ENCODE measurements at regions not wholly inside any gene's neighbourhood (a gene's known extent, or its start where the extent isn't known, plus 50 kb on each side); places are given as distances from the start of the nearest gene placed in this dataset.

- H3K27me3 ChIP-seq (replicated peaks; ENCODE audit: control insufficient read depth, insufficient read depth, low read length): peaks cover 10% of the 10 kb centered on the region
- DNase-seq (ENCODE audit: low read depth): no peak
- no peak overlapping the region for H3K4me3 ChIP-seq (ENCODE audit: low read length)
- no peaks in the 10 kb centered on the region for H3K9me3 ChIP-seq (ENCODE audit: control insufficient read depth, low read length)
- H3K36me3 ChIP-seq (ENCODE audit: control insufficient read depth, insufficient read depth, low read length, severe bottlenecking): no peaks in the 10 kb centered on the region
- no peaks in the 10 kb centered on the region for H3K4me1 ChIP-seq (ENCODE audit: control insufficient read depth, insufficient read depth, low read length)
- no peak overlapping the region for H3K9ac ChIP-seq (ENCODE audit: low read length)
These were observed 214.2 kb upstream of the GHITM start for GRCh38 chr10:83925133-83925532.

DNA sequence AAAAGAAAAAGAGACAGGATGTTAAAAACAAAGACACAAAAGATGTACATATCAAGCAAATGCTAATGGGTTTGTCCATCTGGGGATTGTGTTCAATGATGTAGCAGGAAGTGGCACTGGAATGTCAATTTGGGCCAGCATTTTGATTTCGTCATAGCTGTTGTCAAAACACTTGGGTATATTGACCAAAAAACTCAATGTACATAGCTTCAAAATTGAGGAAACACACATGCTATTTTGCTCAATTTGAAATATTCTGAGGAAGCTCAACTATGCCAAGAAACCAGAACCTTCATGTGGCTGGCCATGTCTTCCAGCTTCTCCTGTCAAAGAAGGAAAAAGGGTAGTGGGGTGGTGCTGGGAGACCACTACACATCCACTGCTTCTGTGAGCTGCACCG is 212.7 kb upstream of the GHITM start:
- H3K9me3 ChIP-seq (ENCODE audit: control insufficient read depth, low read length): no peaks in the 10 kb centered on the region
- no peak overlapping the region for H3K4me3 ChIP-seq (ENCODE audit: low read length)
- H3K9ac ChIP-seq (ENCODE audit: low read length): no peak overlapping the region
- peaks cover 10% of the 10 kb centered on the region for H3K27me3 ChIP-seq (replicated peaks; ENCODE audit: control insufficient read depth, insufficient read depth, low read length)
- no peak for DNase-seq (ENCODE audit: low read depth)
- no peaks in the 10 kb centered on the region for H3K4me1 ChIP-seq (ENCODE audit: control insufficient read depth, insufficient read depth, low read length)
- no peaks in the 10 kb centered on the region for H3K36me3 ChIP-seq (ENCODE audit: control insufficient read depth, insufficient read depth, low read length, severe bottlenecking)

- H3K9me3 ChIP-seq (ENCODE audit: control insufficient read depth, low read length): no peaks in the 10 kb centered on the region
- DNase-seq (ENCODE audit: low read depth): no peak
- H3K4me1 ChIP-seq (ENCODE audit: control insufficient read depth, insufficient read depth, low read length): no peaks in the 10 kb centered on the region
- H3K9ac ChIP-seq (ENCODE audit: low read length): no peak overlapping the region
- peaks cover 10% of the 10 kb centered on the region for H3K27me3 ChIP-seq (replicated peaks; ENCODE audit: control insufficient read depth, insufficient read depth, low read length)
- no peaks in the 10 kb centered on the region for H3K36me3 ChIP-seq (ENCODE audit: control insufficient read depth, insufficient read depth, low read length, severe bottlenecking)
- no peak overlapping the region for H3K4me3 ChIP-seq (ENCODE audit: low read length)
These were observed 212.1 kb upstream of the GHITM start for GRCh38 chr10:83927166-83927565.

- no peak overlapping the region for H3K9ac ChIP-seq (ENCODE audit: low read length)
- no peaks in the 10 kb centered on the region for H3K4me1 ChIP-seq (ENCODE audit: control insufficient read depth, insufficient read depth, low read length)
- no peaks in the 10 kb centered on the region for H3K36me3 ChIP-seq (ENCODE audit: control insufficient read depth, insufficient read depth, low read length, severe bottlenecking)
- H3K9me3 ChIP-seq (ENCODE audit: control insufficient read depth, low read length): no peaks in the 10 kb centered on the region
- H3K27me3 ChIP-seq (replicated peaks; ENCODE audit: control insufficient read depth, insufficient read depth, low read length): peaks cover 10% of the 10 kb centered on the region
- H3K4me3 ChIP-seq (ENCODE audit: low read length): no peak overlapping the region
- DNase-seq (ENCODE audit: low read depth): no peak
These were observed 209.9 kb upstream of the GHITM start for GRCh38 chr10:83929399-83929798.

DNA sequence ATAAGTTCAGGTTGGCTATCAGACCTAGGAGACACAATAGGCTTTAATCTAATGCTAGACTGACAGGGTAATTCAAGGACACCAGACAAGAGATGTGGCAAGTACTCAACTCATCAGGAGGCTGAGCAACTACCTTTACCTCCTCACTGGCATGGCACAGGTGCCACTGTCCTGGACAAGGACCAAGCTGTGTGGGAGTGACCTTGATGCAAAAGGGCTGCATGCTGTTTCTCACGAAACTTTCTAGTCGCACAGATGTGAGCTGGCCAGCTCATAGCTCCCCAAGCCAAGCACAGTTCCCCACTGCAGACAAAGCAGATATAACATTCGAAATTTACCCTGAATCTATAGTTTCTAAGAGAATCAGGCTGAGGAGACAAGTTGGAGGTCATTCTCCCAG is 207.6 kb upstream of the GHITM start:
- H3K4me1 ChIP-seq (ENCODE audit: control insufficient read depth, insufficient read depth, low read length): no peaks in the 10 kb centered on the region
- H3K27me3 ChIP-seq (replicated peaks; ENCODE audit: control insufficient read depth, insufficient read depth, low read length): peaks cover 9% of the 10 kb centered on the region
- no peaks in the 10 kb centered on the region for H3K9me3 ChIP-seq (ENCODE audit: control insufficient read depth, low read length)
- no peak for DNase-seq (ENCODE audit: low read depth)
- no peak overlapping the region for H3K9ac ChIP-seq (ENCODE audit: low read length)
- no peaks in the 10 kb centered on the region for H3K36me3 ChIP-seq (ENCODE audit: control insufficient read depth, insufficient read depth, low read length, severe bottlenecking)
- H3K4me3 ChIP-seq (ENCODE audit: low read length): no peak overlapping the region

DNA sequence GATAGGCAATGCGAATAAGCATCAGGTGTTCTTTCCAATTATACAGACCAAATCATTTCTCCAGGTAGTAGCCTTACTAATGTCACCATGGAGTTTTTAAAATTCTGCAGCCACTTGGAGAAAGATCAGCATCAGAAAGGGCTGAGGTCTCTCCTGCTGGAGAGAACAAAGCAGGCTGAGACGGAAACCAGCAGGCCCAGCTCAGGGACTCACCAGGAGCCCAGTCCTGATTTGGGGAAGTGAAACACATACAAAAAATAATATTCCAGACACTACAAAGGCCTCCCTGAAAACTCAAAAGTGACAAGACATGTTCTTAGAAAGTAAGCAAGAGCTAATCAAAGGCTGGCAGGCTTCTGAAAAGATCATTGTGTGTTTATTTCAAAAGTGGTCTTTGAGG is 207.1 kb upstream of the GHITM start:
- Histone ChIP-seq H3K4me3 (ENCODE audit: low read length) (no peak overlapping the region), H3K9ac (ENCODE audit: low read length) (no peak overlapping the region), H3K27me3 (replicated peaks; ENCODE audit: control insufficient read depth, insufficient read depth, low read length) (peaks cover 9% of the 10 kb centered on the region), H3K4me1 (ENCODE audit: control insufficient read depth, insufficient read depth, low read length) (no peaks in the 10 kb centered on the region), H3K36me3 (ENCODE audit: control insufficient read depth, insufficient read depth, low read length, severe bottlenecking) (no peaks in the 10 kb centered on the region), H3K9me3 (ENCODE audit: control insufficient read depth, low read length) (no peaks in the 10 kb centered on the region)
- no peak for DNase-seq (ENCODE audit: low read depth)

DNA sequence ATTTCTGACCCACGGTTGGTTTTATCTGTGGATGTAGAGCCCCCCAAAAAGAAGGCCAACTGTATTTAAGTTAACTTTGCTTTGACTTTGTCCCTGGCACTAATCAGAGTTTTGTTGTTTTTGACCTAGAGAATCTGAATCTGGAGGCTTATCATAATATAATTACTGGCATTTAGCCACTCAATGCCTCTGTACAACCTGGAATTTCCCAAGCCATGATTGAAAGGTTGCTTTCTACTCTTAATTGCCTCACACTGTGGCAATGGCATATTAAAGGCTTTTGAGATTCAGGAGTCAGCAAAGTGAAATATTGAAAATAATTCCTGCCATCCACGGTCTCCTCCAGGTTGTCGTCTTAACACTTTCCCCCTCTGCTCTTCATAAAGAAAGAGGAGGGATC is 205.2 kb upstream of the GHITM start:
- DNase-seq (ENCODE audit: low read depth): no peak
- Histone ChIP-seq H3K9ac (ENCODE audit: low read length) (no peak overlapping the region), H3K36me3 (ENCODE audit: control insufficient read depth, insufficient read depth, low read length, severe bottlenecking) (no peaks in the 10 kb centered on the region), H3K4me1 (ENCODE audit: control insufficient read depth, insufficient read depth, low read length) (no peaks in the 10 kb centered on the region), H3K9me3 (ENCODE audit: control insufficient read depth, low read length) (no peaks in the 10 kb centered on the region), H3K4me3 (ENCODE audit: low read length) (no peak overlapping the region), H3K27me3 (replicated peaks; ENCODE audit: control insufficient read depth, insufficient read depth, low read length) (peaks cover 4% of the 10 kb centered on the region)

- no peak for DNase-seq (ENCODE audit: low read depth)
- no peaks in the 10 kb centered on the region for H3K9me3 ChIP-seq (ENCODE audit: control insufficient read depth, low read length)
- no peaks in the 10 kb centered on the region for H3K4me1 ChIP-seq (ENCODE audit: control insufficient read depth, insufficient read depth, low read length)
- H3K9ac ChIP-seq (ENCODE audit: low read length): no peak overlapping the region
- no peak overlapping the region for H3K4me3 ChIP-seq (ENCODE audit: low read length)
- H3K36me3 ChIP-seq (ENCODE audit: control insufficient read depth, insufficient read depth, low read length, severe bottlenecking): no peaks in the 10 kb centered on the region
- peaks cover 4% of the 10 kb centered on the region for H3K27me3 ChIP-seq (replicated peaks; ENCODE audit: control insufficient read depth, insufficient read depth, low read length)
These were observed 204.5 kb upstream of the GHITM start for GRCh38 chr10:83934641-83935338.

DNA sequence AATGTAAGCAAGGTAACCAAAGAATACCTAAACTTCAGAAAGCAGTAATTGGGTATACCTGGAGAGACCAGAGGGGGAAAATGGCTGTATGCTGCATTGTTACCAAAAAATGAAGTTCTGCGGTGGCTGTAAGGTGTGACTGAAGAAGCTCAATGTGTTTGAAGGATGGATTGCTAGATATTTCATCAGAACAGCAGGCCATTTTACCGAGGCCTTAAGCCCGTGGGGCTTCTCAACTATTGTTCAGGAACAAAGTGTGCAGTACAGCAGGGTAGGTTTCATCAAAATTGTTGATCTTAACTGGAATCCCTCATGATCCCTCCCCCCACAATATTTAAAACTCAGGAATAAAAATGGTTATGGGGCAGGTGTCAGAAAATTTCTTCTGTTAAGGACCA is 204.0 kb upstream of the GHITM start:
- Histone ChIP-seq H3K4me1 (ENCODE audit: control insufficient read depth, insufficient read depth, low read length) (no peaks in the 10 kb centered on the region), H3K9me3 (ENCODE audit: control insufficient read depth, low read length) (no peaks in the 10 kb centered on the region), H3K36me3 (ENCODE audit: control insufficient read depth, insufficient read depth, low read length, severe bottlenecking) (no peaks in the 10 kb centered on the region), H3K27me3 (replicated peaks; ENCODE audit: control insufficient read depth, insufficient read depth, low read length) (peaks cover 4% of the 10 kb centered on the region), H3K9ac (ENCODE audit: low read length) (no peak overlapping the region), H3K4me3 (ENCODE audit: low read length) (no peak overlapping the region)
- DNase-seq (ENCODE audit: low read depth): no peak

DNA sequence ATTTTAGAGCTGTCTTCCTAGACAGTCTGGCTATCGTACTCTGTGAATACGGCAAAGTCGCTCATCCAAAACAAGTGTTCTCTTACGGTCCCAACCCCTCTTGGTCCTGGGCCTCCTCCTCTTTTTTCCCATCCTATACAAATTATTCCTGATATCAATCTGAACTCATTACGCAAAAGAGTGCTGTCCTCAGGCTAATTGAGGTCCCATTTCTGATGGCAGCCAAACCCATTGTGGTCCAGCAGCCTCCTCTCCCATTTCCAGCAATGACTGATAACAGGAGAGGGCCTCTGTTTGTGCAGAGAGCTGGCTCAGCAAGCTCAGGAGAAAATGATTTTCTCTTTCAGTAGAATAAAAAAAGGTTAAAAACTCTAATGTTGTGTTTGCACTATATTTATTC is 203.4 kb upstream of the GHITM start:
- H3K9me3 ChIP-seq (ENCODE audit: control insufficient read depth, low read length): no peaks in the 10 kb centered on the region
- no peaks in the 10 kb centered on the region for H3K36me3 ChIP-seq (ENCODE audit: control insufficient read depth, insufficient read depth, low read length, severe bottlenecking)
- H3K27me3 ChIP-seq (replicated peaks; ENCODE audit: control insufficient read depth, insufficient read depth, low read length): peaks cover 4% of the 10 kb centered on the region
- no peak for DNase-seq (ENCODE audit: low read depth)
- H3K9ac ChIP-seq (ENCODE audit: low read length): no peak overlapping the region
- H3K4me1 ChIP-seq (ENCODE audit: control insufficient read depth, insufficient read depth, low read length): no peaks in the 10 kb centered on the region
- H3K4me3 ChIP-seq (ENCODE audit: low read length): no peak overlapping the region

DNA sequence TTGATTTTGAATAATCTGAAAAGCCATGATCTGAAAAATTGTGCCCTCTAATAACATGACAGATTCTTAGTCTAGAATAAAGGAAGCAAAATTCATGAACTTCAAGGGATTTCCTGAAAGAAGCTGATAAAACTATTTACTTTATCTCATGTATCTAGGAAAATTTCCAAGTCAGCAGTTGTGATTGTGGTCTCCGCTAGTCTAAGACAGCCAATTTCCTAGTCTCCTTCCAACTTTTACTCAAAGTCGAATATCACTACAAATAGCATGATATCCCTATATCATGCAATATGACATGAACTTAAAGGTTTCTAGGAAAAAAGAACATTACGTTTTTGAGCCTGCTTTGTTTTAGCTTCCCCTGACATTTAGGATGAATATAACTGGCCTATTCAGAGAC is 202.1 kb upstream of the GHITM start:
- Histone ChIP-seq H3K9me3 (ENCODE audit: control insufficient read depth, low read length) (no peaks in the 10 kb centered on the region), H3K4me1 (ENCODE audit: control insufficient read depth, insufficient read depth, low read length) (no peaks in the 10 kb centered on the region), H3K36me3 (ENCODE audit: control insufficient read depth, insufficient read depth, low read length, severe bottlenecking) (no peaks in the 10 kb centered on the region), H3K4me3 (ENCODE audit: low read length) (no peak overlapping the region), H3K27me3 (replicated peaks; ENCODE audit: control insufficient read depth, insufficient read depth, low read length) (peaks cover 4% of the 10 kb centered on the region), H3K9ac (ENCODE audit: low read length) (no peak overlapping the region)
- DNase-seq (ENCODE audit: low read depth): no peak

DNA sequence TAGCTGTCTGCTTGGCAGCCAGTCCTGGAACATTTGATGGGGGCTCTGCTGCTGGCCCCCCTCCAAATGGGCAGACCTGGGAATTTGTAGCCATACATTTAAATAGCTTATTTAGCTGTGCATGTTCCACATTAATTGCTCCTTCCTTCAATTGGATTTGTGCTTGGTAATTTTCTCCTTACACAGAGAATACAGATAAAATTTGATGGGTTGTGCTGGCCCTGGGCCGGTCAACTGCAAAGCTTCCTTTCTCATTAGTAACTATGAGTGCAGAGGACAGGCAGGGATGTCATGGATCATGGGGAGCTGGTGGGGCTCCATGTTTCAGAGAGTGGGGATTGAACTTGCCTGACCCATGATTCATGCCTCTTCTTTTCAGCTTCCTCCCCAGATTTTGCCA is 201.5 kb upstream of the GHITM start:
- Histone ChIP-seq H3K36me3 (ENCODE audit: control insufficient read depth, insufficient read depth, low read length, severe bottlenecking) (no peaks in the 10 kb centered on the region), H3K9ac (ENCODE audit: low read length) (no peak overlapping the region), H3K4me1 (ENCODE audit: control insufficient read depth, insufficient read depth, low read length) (no peaks in the 10 kb centered on the region), H3K4me3 (ENCODE audit: low read length) (no peak overlapping the region), H3K9me3 (ENCODE audit: control insufficient read depth, low read length) (no peaks in the 10 kb centered on the region), H3K27me3 (replicated peaks; ENCODE audit: control insufficient read depth, insufficient read depth, low read length) (peaks cover 4% of the 10 kb centered on the region)
- DNase-seq (ENCODE audit: low read depth): no peak
